ENCODE measurements at regions not wholly inside any gene's neighbourhood (a gene's known extent, or its start where the extent isn't known, plus 50 kb on each side); places are given as distances from the start of the nearest gene placed in this dataset.

DNA sequence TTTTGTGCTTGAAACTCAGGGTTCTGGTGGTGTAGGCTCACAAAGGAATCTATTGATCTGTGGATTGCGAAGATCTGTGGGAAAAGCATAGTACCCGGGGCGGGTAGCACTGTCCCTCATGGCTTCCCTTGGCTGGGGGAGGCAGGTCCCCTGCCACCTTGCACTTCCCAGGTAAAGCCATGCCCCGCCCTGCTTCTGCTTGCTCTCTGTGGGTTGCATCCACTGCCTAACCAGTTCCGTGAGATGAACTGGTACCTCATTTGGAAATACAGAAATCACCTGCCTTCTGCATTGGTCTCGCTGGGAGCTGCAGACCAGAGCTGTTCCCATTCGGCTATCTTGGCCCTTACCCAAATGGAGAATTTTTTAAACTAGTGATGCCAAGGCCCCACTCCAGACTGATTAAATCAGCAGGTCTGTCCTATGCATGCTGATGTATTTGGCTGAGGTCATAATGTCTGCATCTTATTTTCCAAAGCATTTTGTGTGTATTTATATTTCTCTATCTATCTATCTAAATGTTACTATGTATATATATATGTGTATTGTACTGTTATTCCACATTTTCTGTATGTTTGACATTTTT lies 65.5 kb upstream of the SLC7A14 start:
- TF ChIP-seq CTCF (IDR thresholded peaks at IDR 0.05; ENCODE audit: insufficient read depth, low read depth, low read length) (no peak), EZH2 (IDR thresholded peaks at IDR 0.05; ENCODE audit: insufficient read depth, low read length) (no peak)
